HG02763 (cell line): ENCODE measurements at regions not wholly inside any gene's neighbourhood (a gene's known extent, or its start where the extent isn't known, plus 50 kb on each side); places are given as distances from the start of the nearest gene placed in this dataset.

ENCODE experiments used
- ATAC-seq: cut with Tn5 transposase; IDR thresholded peaks from one replicate; pipeline ENCODE4 v1.9.1; 2021; ENCODE audit warnings: mild to moderate bottlenecking, moderate library complexity; ENCODE audit not compliant: unreplicated experiment

DNA sequence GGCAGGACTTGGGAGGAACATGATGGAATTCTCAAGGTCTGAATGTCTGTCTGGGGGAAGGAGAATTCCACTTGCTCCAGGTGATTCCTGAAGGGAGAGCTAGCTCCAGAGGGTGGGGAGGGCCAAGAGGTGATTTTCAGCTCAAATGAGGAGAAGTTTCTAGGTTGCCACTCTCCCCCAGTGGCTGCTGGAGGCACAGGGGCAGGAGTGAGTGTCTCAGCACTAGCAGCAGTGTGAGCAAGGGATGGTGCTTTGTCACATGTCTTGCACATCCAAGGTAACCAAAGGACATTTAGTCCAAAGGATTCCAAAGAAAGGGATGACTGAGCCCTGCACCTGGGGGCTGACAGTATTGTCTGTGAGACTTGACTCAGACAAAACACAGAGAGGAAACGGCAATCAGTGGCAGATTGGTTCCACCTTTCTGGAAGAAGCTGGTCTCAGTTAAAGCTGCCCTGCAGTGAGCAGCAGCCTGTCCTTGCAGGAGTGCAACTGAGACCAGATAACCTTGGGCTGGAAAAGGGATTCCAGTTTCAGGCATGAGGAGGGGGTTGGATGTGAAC, 51.2 kb upstream of the PCBD1 start:
- no peak for ATAC-seq

DNA sequence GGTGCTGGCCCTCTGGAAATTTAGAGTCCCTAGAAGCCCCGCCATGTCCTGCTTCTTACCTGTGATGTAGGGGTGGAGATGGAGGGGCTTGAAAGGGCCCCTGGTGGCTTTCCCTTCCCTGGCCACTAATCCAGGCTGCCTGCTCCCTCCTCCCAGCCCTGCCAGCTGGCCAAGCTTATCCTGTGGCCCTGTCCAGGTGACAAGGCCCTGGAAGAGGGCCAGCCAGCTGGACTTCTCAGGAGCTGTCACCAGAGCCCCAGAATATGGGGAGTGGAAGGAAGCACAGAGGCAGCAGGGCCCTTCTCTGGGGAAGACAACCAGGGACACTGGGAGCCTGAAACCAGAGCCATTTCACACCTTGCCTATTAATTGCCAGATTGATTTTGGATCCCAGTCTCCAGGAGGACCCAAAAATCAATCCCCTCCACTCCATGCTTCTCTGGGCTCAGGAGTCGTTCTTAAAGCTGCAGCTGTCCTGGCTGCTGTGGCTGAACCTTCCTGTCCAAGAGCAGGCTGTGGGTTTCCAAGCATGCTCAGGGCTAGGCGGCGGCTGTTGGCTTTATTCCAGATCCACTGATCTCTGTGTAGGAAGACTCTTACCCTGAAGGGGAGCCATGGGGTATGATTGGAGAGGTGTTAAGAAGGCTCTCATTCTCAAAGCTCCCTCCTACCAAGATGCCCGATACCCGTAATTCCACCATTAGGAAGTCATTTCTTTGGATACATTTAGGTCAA, 52.6 kb upstream of the PCBD1 start:
- no peak for ATAC-seq

DNA sequence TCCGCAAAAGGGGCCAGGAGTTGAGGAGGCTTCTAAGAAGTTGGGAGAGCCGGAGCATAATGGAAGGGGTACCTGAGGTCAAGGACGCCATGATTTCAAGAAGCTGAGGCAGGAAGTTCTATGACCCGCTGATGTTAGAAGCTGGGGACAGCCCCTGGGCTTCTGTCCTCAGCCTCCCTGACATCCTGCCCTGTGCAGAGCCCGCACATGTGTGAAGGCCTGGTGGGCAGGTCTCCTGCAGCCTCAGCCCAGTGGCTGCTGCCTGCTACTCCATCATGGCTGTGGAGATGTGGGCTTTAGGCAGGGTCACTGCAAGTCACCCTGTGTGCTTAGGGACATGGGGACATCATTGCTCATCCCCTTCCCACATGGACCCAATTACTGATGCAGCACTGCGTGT, 53.8 kb upstream of the PCBD1 start:
- ATAC-seq: no peak

DNA sequence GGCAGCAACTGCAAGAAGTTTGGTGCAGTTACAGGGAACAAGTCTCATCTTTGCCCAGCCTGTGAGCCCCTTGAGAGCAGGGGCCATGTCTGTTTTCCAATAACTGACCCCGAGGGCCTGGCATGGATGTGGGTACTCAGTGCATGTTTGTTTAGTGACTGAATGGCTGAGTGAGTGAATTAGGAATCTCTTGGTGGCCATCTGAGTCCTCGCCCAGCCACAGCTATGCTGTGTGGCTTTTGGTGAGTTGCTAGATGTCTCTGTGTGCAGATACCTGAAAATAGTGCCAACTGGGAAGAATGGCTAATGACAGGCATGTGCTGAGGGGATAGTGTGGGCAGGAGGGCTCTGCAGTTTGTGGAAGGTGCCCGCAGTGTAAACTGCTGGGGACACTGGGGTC, 54.4 kb upstream of the PCBD1 start:
- ATAC-seq: no peak

DNA sequence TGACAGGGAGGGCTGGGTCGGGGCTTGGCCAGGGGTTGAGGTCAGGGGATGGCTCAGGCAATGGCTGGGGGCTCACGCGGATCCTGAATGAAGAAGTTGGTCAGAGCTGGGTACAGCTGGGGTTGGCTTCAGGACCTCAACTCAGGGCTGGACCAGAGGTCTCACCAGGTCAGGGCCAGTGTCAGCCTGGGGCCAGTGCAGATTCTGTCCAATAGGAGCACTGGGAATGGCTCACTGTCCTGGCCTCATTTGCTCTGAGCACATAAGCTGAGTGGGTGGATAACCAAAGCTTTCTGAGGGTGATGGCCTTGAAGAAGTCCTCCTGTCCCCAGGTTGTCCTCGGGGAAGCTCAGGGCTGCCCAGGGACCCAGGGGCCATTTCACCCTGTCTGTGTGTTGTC, 54.9 kb upstream of the PCBD1 start:
- no peak for ATAC-seq

DNA sequence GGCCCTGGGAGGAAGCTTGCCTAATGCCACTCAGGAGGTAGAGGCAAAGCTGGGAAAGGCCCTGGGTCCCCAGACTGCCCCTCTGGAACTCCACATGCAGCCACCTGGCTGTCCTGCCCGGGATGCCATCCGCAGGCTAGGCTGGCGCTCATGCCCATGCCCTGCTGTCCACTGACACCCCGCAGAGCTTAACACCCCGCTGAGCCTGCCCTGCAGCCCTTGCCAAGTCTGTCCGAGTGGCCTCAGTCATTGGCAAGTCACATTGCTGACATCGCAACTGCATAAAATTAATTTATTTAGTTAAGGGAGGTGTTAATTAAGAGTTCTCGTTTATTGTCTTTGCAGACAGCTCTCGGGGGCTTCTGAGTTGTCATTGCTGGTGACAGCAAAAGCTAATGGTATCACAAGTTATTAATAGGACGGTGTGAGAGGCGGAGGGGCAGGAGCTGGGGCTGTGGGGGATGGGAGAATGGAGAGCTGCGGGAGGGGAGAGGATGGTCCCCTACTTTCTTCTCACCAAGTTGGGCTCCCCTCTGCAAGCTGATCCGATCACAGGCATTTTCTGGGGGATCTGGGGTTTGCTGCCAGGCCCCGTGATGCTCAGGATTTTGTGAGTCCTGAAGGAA, 55.6 kb upstream of the PCBD1 start:
- ATAC-seq: no peak

DNA sequence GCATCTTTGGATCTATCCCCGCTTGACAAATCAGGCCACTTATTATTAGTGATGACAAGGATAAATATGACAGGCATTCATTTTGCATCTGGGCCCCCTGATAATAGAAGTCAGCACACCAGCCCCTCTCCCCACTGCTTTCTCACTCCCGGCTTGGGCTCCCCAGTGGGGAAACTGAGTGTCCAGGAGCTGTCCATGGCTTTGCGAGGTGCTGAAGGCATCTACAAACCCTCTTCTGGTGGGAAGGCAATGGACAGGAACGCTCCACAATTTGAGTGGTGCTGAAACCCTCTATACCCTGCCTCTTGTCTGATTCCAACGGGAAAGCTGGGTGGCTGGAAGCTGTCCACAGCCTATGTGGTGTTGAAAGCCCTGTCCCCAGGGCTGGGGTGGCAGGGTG, 61.7 kb upstream of the PCBD1 start:
- ATAC-seq: no peak

DNA sequence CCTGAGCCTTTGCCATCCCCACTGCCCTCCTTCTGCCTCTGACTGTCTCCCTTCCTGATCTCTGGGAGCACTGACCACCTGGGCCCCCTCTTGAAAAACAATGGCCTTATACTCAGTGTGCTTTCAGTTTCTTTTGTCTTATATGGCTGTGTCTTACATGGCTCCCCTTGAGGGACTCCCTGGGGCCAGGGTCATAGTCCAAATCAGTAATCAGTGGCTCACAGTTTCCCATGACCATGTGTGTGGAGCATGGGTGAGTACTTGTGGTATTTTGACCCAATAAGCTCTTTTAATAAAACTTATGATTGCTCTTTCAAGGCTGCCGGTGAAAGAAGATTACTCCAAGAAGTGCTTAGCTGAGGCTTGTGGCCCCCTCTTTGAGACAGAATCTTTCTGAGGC, 62.4 kb upstream of the PCBD1 start:
- ATAC-seq: no peak

DNA sequence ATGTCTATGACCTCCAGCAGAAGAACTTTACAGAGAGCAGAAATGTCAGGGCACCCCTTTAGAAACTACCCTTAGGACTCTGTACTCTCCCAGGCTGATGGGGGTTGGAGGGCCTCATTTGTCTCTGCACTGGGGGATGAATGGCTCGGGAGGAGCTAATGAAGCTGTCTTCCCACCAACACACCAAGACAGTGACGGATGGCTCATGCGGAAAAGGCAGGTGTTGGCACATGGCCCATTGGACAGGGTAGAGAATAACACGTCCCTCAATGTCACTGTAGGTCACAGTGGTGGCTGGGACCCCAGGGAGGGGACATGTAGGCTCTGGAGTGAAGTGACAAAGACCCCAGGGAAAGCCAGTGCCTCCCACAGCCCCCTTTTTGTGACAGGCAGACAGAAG, 64.0 kb upstream of the PCBD1 start:
- no peak for ATAC-seq

DNA sequence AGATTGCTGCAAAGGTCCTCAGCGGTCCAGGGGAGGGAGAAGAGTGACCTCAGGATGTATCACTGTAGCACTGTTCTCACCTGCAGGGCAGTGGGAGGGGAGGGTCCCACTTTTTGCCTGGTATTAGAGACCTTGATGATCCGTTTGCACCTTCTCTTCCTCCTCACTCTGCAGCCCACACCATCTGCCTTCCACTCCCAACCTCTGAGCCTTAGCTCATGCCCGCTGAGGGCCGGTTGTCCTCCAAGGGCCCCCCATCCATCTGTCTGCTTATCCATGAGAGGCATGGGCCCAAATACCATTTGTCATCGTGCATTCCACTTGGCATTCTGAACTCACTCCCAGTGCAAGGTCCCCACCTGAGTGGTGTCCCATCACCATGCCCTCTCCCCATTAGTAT, 64.6 kb upstream of the PCBD1 start:
- no peak for ATAC-seq

DNA sequence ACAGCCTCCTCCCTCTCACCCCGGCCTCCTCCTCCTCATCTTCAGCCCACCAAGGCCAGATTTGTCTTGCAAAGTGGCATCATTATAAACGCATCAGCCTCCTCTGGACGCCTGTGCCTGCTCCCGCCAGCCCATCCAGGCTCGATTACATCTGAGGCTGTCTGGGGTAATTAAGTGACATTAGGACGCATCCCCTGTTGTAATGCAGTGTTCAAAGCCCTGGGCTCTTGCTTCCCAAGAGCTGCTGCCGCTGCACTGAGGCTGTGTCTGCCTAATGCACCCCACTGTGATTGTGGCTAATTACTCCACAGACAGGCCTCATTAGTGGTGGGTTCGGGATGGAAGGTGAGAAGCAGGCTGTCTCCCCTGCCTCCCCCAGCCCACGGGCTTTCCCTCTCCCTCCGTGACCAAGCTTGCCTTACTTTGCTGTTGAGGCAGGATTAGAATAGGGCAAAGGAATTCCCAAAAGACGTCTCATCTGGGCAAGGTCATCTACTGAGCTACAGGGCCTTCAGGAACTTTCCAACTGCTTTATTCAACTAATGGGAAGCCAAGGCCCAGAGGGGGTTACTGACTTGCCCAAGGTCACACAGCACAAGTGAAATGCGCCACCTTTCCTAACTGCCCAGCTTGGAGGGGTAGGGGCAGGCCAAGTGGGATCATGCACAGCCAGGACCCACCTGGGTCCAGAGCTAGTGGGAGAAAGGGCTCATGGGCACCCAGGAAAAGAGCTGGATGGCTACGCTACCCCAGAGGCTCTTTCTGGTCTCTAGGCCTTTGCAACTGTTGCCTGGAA, 66.2 kb upstream of the PCBD1 start:
- no peak for ATAC-seq

DNA sequence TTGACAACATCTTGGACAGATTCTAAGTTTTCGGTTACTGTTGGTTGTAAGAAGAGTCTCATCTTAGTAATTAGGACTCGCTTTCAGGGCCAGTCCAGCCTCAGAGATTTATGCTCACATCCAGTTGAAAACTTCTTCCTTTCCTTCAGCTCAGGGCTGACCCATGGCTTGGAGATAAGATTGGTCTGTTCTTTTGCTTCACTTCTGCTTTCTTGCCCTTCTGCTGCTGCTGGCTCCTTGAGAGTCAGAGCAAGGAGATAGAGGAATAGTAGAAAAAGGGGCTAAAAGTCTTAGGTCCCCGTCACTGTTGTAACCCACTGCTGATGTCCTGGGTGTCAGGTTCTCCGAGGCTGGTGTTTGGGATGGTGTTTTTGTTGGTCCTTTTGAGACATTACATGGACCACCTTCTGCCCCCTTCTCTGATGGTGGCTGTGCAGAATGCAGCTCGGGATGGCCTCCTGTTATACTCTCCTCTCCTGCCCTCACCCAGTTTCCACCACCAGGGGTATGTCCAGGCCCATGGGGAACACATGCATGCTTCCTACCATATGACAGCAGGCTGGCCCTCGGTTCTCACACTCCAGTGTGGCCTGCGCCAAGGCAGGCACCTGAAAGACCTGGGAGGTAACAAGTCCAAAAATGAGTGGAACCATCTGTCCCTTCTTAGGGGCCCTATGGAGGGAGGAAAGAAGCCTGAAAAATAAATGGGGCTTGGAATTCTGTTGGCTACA, 67.8 kb upstream of the PCBD1 start:
- no peak for ATAC-seq

DNA sequence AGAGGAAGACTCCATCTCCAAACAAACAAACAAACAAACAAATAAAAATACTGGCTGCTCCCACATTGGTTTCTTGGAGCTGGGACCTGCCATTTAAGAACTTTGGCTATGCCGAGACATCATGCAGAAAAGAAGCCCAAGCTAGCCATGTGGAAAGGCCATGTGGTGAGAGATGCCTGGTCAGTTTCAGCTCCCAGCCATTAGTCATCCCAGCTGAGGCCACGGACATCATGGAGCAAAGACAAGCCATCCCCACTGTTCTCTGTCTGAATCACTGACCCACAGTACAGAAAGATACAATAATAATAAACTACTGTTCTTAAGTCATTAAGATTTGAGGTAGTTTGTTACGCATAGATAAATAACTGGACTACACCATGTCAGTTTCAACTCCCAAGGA, 70.0 kb upstream of the PCBD1 start:
- ATAC-seq: no peak

DNA sequence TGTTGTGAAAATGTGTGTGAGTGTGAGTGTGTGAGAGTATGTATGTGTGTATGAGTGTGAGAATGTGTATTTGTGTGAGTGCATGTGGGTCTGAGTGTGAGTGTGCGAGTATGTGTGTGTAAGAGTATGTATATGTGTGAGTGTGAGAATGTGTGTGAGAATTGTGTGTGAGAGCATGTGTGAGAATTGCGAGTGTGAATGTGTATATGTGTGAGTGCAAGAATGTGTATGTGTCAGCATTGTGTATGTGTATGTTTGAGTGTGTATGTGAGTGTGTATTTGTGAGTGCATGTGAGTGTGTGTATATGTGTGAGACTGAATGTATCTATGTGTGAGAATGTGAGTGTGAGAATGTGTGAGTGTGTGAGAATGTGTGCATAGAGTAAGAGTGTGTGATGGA, 72.0 kb upstream of the PCBD1 start:
- no peak for ATAC-seq

DNA sequence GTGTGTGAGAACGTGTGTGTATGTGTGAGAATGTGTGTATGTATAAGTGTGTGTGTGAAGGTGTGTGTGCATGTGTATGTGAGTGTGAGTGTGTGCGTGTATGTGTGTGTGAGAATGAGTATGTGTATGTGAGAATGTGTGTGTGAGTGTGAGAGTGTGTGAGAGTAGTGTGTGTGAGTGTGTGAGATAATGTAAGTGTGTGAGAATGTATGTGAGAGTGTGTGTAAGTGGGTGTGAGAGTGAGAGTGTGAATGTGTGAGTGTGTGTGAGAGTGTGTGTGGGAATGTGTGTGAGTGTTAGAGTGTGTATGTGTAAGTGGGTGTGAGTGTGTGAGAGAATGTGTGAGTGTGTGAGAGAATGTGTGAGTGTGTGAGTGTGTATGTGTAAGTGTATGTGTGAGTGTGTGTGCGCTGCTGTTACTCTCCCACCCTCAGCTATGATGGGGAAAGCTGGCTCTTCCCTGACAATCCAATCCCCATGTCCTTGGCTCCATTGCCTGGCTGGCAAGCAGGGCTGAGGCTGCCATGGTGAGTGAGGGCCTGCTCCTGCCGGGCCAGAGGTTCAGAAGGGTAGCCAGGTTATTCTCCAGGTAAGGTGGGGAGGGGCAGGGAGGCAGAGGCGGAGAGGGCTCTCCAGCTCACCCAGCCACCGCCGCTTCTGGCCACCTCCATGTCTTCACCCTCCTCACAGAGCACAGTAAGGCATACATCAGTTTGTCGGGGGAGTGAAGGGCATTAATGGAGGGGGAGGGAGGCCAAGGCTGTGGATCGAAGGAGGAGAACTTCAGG, 72.6 kb upstream of the PCBD1 start:
- no peak for ATAC-seq

DNA sequence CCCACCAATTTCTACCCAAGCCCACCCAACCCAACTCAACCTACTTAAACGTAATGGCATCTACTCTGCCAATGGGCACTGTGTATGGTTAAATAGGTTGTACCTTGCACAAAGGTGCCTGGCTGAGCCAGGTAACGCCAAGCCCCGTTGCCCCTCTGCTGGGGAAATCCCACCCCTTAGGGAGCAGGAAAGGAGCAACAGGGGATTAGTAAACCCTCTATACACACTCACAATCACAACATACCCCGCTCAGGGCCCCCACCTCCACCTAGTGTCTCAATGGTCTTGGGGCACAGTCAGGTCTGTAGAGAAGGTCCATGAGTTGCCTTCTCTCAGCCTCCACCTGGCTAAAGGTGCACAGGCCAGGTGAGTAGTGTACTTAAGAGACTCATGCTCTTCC, 74.3 kb upstream of the PCBD1 start:
- no peak for ATAC-seq

DNA sequence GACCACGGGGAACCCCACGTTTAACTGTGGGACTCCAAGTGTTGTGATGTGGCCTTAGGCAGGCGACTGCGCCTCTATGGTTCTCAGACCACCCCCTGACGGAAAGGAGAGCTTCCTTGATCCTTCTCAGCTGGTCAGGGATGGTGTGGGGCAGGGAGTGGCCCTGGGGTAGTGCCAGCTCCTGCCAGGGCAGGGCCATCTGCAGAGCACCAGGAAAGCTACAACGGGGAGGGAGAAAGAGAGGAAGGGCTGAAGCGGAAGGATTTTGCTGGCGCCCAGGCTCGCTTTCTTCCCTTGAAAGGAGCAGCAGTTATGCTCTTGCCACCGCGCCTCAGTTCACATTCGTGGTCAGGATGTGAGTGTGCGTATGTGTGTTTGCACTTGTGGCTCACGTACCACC, 74.9 kb upstream of the PCBD1 start:
- no peak for ATAC-seq

DNA sequence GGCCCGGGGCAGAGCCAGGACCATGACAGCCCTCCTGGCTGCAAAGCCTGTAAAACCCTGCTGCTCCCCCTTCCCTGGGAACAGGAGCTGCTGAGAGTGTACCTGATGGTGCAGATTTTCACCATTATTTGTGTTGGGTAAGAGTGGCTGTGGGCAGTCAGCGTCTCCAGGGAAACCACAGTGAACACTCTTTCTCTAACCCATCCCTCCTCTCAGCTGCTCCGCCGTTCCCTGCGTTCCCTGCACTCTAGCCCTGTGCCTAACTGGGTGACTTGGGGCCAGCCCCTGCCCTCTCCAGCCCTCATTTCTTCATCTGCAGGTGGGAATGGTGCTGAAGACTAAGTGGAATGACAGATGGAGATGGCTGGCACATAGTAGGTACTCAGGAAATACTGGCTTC, 75.9 kb upstream of the PCBD1 start:
- no peak for ATAC-seq

DNA sequence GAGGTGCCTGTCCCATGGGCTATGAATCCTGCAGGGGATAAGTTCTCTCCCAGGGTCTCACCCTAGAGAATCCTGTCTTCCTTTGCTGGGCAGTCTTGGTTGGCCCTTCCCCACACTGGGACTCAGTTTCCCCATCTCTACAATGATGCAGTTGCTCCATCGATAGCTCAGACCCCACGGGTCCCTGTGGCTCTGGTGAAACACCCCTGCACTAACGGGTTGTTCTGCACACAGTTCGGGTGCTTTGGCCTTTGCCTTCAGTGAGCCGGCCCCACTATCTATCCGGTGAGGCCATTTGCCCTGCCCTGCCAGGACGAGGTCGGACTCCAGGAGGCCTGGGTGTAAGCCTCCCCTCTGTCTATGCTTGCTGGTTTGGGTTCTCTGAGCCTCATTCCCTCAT, 76.5 kb upstream of the PCBD1 start:
- ATAC-seq: no peak

DNA sequence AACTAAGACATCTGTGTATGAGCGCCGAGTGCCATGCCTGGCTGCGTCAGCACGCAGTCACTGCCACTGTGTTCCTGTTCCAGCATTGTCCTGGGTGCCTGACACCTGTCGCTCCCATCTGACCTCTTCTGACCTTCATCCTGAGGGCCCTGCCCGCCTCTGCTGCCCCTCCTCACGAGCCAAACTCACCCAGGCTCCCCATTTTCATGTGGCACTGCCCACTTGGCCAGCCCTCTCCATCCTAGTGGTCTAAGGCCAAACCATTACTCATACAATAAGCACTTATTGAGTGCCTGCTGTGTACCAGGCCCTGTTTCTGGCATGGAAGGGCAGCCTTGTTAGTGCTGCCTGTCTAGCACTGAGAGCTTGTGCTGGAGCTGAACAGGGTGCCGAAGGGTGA, 77.2 kb upstream of the PCBD1 start:
- no peak for ATAC-seq
